DND-41 (cell line): ENCODE measurements at regions not wholly inside any gene's neighbourhood (a gene's known extent, or its start where the extent isn't known, plus 50 kb on each side); places are given as distances from the start of the nearest gene placed in this dataset.

Experiments used
- CTCF ChIP-seq: IDR thresholded peaks from 2 replicates; pipeline ENCODE4 v1.5.1; 2012; ENCODE audit warnings: borderline replicate concordance, low read length, moderate library complexity, mild to moderate bottlenecking; ENCODE audit not compliant: poor library complexity, severe bottlenecking; ENCODE audit errors: extremely low read depth
- EZH2 ChIP-seq: IDR thresholded peaks from 3 replicates; pipeline ENCODE4 v1.6.1; 2012; ENCODE audit warnings: borderline replicate concordance, low read depth, mild to moderate bottlenecking, moderate library complexity, low read length, inconsistent platforms; ENCODE audit not compliant: severe bottlenecking

DNA sequence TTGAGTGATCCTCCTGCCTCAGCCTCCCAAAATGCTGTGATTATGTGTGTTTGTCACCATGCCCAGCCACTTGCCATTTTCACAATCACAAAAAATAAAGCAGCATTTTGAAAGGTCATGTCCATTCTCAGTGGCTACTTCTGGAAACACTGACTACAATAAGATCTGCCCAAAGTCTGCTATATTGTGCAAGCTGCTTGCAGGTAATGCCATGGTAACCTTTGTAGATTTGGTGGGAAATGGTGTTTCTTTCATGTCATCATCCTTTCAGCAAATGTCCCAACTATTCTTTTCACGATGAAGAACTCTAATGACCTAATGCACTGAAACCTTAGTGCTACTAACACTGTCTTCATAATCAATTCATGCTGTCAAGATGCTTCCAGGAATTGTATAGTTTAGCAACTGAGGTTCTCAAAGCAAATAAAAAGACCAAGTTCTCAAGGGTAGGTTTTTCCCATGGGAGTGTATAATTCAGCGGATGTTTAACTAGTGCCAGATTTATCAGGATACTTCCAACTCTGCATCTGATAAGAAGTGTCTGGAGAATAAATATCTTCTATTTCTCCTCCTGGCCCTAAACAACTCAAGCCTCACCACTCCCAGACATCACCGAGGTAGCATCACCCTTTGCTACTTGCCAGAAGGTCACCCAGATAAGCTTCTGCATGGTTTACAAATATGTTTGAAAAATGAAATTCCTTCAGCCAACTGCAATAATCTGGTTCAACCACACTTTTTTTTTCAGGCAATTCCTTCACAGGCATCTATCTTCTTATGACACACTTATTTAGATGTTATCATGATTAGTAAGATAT is 132.0 kb upstream of the ZC3H11B start:
- TF ChIP-seq CTCF (no peak), EZH2 (no peak)
